Gastroesophageal sphincter (tissue), 4 donors: ENCODE measurements at regions not wholly inside any gene's neighbourhood (a gene's known extent, or its start where the extent isn't known, plus 50 kb on each side); places are given as distances from the start of the nearest gene placed in this dataset.

Source experiments
- ATAC-seq: fragments of 150-250 bp; one replicate; pipeline ENCODE4 v1.9.1; 2016; ENCODE audit warnings: mild to moderate bottlenecking, moderate library complexity
- H3K27ac ChIP-seq, 4 donors: fragments of 200-600 bp; sonication (generic) in 3 of 4; 1 replicate in 3 of 4; 2 replicates in 1 of 4; pipeline ENCODE4 v1.5.1; 2016 to 2019
- H3K27me3 ChIP-seq: fragments of 200-600 bp; sonication (generic); one replicate; pipeline ENCODE4 v1.5.1; 2019
- H3K36me3 ChIP-seq, 2 donors: fragments of 200-600 bp; sonication (generic); one replicate each; pipeline ENCODE4 v1.5.1; 2019; ENCODE audit warnings: control low read depth in 1 of 2
- H3K4me1 ChIP-seq, 3 donors: fragments of 200-600 bp; sonication (generic); 1 replicate in 2 of 3; 2 replicates in 1 of 3; pipeline ENCODE4 v1.5.1; 2016 to 2019; ENCODE audit warnings: control low read depth in 2 of 3
- H3K4me3 ChIP-seq, 2 donors: fragments of 200-600 bp; sonication (generic); one replicate each; pipeline ENCODE4 v1.5.1; 2019; ENCODE audit warnings: mild to moderate bottlenecking in 1 of 2, moderate library complexity in 1 of 2
- H3K9me3 ChIP-seq, 3 donors: fragments of 200-600 bp; sonication (generic); one replicate each; pipeline ENCODE4 v1.5.1; 2017 to 2019; ENCODE audit warnings: control low read depth in 2 of 3
- CTCF ChIP-seq, 4 experiments: fragments of 200-600 bp in 2 of 4; fragments of 450-650 bp in 2 of 4; sonication (generic) in 1 of 4; IDR thresholded peaks; one replicate each; pipeline ENCODE4 v1.5.1; 2017 to 2019; ENCODE audit warnings: antibody characterized with exemption in 4 of 4, mild to moderate bottlenecking in 2 of 4, moderate library complexity in 2 of 4
- EP300 ChIP-seq: sonication (generic); formaldehyde crosslinking; IDR thresholded peaks from one replicate; pipeline ENCODE4 v1.6.1; 2017; ENCODE audit warnings: antibody characterized with exemption, mild to moderate bottlenecking
- POLR2A ChIP-seq, 2 donors: fragments of 450-650 bp; IDR thresholded peaks; one replicate each; pipeline ENCODE4 v1.6.1; 2017; ENCODE audit warnings: antibody characterized with exemption in 2 of 2, mild to moderate bottlenecking in 2 of 2, moderate library complexity in 1 of 2
- POLR2AphosphoS5 ChIP-seq: sonication (generic); formaldehyde crosslinking; IDR thresholded peaks from one replicate; pipeline ENCODE4 v1.6.1; 2017; ENCODE audit warnings: antibody characterized with exemption
- WGBS, 2 donors: methylation state at CpG; one replicate each; pipeline ENCODE4 v1.1.5; 2018; ENCODE audit warnings: low coverage in 1 of 2; 5-methylcytosine and 5-hydroxymethylcytosine counted together

DNA sequence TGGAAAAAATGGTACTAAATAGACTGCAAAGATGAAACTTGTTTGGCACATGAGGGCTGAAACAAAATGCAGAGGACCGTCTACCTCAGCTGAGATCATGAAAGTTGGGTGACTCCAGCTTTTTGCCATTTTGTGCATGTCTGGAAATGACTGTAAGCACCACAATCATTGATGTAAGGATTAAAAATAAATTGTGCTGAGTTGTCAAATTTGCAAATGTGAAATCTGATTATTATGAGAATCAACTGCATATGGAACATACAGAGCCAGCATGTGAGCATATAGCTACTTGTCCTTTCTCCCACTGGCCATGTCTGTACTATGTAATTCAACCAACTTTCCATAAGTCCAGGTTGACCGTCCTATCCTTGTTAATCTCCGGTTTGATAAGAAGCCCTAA lies 736.9 kb upstream of the PRMT6 start:
- TF ChIP-seq POLR2AphosphoS5 = no peak
- no peak for TF ChIP-seq EP300
- no peak for TF ChIP-seq CTCF (IDR thresholded peaks at IDR 0.05)
- TF ChIP-seq POLR2A (IDR thresholded peaks at IDR 0.05) = no peak
- H3K27me3 ChIP-seq = no peaks in the 10 kb centered on the region
- no peak overlapping the region for H3K27ac ChIP-seq
- no peak for ATAC-seq
- H3K4me1 ChIP-seq = no peaks in the 10 kb centered on the region
- no peak overlapping the region for H3K4me3 ChIP-seq
- H3K36me3 ChIP-seq = no peaks in the 10 kb centered on the region
- H3K9me3 ChIP-seq = peaks cover 0 to 5% (median 0%) of the 10 kb centered on the region in 3 donors
- 86 to 88% methylated on average over 3 of the region's 3 CpGs for WGBS, 2 donors

DNA sequence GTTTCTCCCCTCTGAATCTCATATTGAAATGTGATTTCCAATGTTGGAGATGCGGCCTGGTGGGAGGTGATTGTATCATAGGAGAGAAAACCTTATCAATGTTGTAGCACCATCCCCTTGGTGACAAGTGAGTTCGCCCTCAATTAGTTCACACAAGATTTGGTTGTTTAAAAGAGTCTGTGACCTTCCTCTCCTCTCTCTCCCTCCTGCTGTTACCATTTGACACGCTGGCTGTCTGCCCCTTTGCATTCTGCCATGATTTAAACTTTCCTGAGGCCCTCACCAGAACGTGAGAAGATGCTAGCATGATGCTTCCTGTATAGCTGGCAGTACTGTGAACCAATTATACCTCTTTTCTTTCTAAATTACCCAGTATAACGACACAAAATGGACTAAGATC lies 730.9 kb upstream of the PRMT6 start:
- TF ChIP-seq POLR2AphosphoS5 (no peak), EP300 (no peak), CTCF (IDR thresholded peaks at IDR 0.05) (no peak), POLR2A (IDR thresholded peaks at IDR 0.05) (no peak)
- 55 to 67% methylated on average over 4 to 5 of the region's 5 CpGs for WGBS, 2 donors
- no peak overlapping the region for H3K27ac ChIP-seq

DNA sequence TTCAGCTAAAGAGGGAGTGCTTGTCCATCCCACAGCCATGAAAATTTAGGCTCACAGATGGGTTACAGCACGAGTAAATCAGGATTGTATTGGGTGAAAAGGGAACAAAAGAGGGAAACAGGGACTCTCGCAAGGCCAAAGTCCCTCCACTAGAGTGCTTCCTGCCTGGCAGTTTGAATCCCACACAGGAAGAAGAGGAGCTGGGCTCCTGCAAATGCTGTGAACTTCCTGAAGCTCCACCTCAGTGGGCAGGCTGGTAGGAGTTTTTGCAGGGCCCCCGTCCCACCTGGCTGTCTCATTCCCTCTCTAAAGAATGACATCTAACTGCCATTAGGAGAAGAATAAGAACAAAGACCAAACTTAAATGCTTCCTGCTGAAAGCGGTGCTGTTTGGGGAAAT lies 712.0 kb upstream of the PRMT6 start:
- H3K4me1 ChIP-seq = no peaks in the 10 kb centered on the region
- no peak for TF ChIP-seq CTCF (IDR thresholded peaks at IDR 0.05)
- TF ChIP-seq POLR2A (IDR thresholded peaks at IDR 0.05) = no peak
- TF ChIP-seq POLR2AphosphoS5 = no peak
- TF ChIP-seq EP300 = no peak
- no peaks in the 10 kb centered on the region for H3K36me3 ChIP-seq

More for the DNA sequence above, 730.9 kb upstream of the PRMT6 start:
- H3K4me3 ChIP-seq = no peak overlapping the region
- no peaks in the 10 kb centered on the region for H3K9me3 ChIP-seq
- no peak for ATAC-seq
- H3K27me3 ChIP-seq = no peaks in the 10 kb centered on the region
- H3K4me1 ChIP-seq = no peaks in the 10 kb centered on the region
- H3K36me3 ChIP-seq = no peaks in the 10 kb centered on the region

DNA sequence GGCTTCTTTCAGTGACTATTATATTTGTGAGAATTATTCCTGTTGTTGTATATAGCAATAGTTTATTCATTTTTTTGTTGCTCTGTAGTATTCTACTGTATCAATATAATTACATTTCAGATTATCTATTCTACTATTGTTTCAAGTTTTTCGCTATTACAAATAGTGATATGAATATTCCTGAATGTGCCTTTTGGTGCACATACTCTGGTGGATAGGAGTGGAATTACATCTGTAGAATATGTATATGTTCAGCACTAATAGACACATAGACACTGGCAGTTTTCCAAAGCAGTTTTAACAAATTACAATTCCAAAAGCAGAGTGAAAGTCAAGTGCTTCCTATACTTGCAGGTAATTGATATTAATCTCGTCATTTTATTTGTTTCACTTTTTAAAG lies 696.2 kb upstream of the PRMT6 start:
- H3K4me1 ChIP-seq = no peaks in the 10 kb centered on the region
- ATAC-seq = no peak
- WGBS, 2 donors = 81 to 89% methylated on average over 2 of the region's 2 CpGs

More for the DNA sequence above, 712.0 kb upstream of the PRMT6 start:
- Histone ChIP-seq H3K27ac (no peak overlapping the region), H3K4me3 (no peak overlapping the region), H3K9me3 (peaks cover 0 to 15% (median 0%) of the 10 kb centered on the region in 3 donors), H3K27me3 (no peaks in the 10 kb centered on the region)
- WGBS, 2 donors = 53 to 56% methylated on average over 2 to 4 of the region's 4 CpGs
- ATAC-seq = no peak

More for the DNA sequence above, 696.2 kb upstream of the PRMT6 start:
- Histone ChIP-seq H3K4me3 (no peak overlapping the region), H3K27me3 (no peaks in the 10 kb centered on the region), H3K36me3 (no peaks in the 10 kb centered on the region), H3K27ac (no peak overlapping the region), H3K9me3 (peaks cover 0 to 16% (median 0%) of the 10 kb centered on the region in 3 donors)
- TF ChIP-seq CTCF (IDR thresholded peaks at IDR 0.05) = no peak
- no peak for TF ChIP-seq POLR2A (IDR thresholded peaks at IDR 0.05)
- TF ChIP-seq POLR2AphosphoS5 = no peak
- no peak for TF ChIP-seq EP300
